CD4-positive, alpha-beta T cell treated with Interleukin-1 beta for 1 hour (primary cell): ENCODE measurements at regions not wholly inside any gene's neighbourhood (a gene's known extent, or its start where the extent isn't known, plus 50 kb on each side); places are given as distances from the start of the nearest gene placed in this dataset.

ENCODE experiments used
- DNase-seq, 2 donors: peaks; one replicate each; pipeline ENCODE4 v3.0.0-alpha.2; 2020 to 2022

DNA sequence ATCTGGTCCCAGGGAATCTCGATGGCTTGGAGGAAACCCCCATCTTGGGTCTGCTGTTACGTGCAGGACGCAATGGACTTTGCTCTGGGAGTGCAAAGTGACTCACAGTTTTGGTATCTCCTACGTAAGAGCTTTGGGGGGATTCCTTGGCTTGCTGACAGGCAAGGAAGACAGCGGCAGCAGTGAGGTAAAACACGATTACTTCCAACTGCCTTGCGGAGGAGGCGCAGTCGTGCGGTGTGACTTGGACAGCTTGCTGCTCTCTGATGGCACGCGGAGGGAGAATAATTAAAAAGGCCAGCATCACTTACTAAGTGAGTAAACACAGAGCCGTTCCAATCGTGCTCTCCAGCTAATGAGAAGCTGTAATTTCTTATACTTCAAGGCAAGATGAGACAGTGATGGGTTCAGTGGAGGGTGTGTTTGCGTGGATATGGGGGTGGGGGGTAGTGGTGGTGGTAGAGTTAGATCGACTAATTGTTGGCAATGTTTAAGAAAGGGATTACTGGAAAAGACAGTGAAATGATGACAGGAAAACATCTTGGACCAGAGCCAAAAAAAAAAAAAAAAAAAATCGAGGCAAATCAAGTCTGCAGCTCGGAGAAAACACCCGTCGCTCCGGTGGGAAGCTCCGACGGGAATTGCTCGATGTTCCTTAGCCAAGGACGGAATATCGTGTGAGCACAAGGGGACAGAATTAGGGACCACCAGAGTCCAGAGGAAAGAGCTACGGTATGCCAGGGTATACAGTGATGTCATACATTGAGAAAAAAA, 184.8 kb upstream of the ZFHX3 start:
- no peak for DNase-seq

DNA sequence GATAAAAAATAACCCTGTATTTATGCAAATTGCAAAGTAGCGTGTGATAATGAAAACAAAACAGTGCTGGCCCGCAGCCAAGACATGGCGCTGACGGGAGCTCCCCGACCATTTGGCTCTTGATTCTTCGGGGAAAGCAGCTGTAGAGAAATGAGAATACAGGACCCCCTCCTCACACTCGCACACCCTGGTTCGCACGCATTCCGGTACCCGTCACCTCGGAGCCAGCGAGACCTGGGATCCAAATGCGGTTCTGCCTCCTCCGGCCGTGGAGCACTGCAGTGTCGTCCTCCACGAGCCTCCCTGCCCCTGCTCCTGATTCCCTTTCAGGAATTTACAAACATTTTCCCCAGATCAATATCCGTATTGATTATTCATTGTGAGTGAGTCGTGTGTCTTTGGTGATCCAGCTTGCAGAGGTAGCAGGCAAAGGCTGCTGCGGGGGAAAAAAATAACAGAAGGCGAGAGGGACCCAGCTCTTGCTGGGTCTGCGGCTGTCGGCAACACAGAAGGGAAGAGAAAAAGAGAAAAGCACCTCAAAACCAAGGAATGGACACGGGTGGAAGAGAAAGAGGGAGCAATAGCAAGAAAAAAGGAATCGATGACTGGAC, 184.1 kb upstream of the ZFHX3 start:
- no peak for DNase-seq

DNA sequence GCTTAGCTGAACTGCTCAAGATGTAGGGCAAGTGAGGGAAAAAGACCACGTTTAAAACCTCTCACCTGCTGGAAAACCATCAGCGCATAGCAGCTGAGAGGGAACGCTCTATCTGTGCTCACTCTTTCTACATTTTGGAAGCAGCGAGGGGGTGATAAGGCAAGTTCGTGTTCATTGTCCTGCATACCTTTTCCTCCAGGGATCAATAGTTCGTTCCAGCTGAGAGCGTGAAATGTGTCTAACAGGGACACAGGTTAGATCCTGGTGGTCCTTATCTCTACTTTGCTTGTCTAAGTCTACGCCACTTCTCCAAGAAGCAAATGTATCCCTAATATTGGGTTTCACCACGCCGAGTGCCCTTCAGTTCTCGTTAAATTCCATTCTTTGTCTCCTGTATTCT, 183.5 kb upstream of the ZFHX3 start:
- no peak for DNase-seq

- no peak for DNase-seq
Observed at GRCh38 chr16:73230651-73231050, 182.7 kb upstream of the ZFHX3 start.

- no peak for DNase-seq
Observed at GRCh38 chr16:73228649-73229048, 180.7 kb upstream of the ZFHX3 start.

GRCh38 chr16:73226675-73227074, 178.7 kb upstream of the ZFHX3 start:
- DNase-seq, result no peak

DNA sequence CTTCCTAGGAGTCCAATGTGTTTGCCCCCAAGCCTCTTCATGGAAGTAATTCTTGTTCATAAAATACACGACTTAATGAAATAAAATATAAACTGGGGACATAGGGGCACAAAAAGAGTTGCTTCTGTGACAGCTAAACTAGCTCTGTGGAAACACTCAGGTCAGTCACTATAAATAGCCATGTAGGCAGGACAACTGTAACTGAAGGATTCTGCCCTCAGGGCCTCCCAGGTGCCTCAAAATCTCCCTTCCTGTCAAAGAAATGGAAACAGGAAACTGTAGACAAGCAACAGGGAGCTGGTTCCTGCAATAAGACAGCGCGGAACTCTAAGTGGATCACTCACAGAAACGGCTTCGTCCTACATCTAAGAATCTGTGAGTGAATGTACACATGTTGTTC, 178.1 kb upstream of the ZFHX3 start:
- DNase-seq, result no peak

- no peak for DNase-seq
Observed at GRCh38 chr16:73220836-73221235, 172.9 kb upstream of the ZFHX3 start.

DNA sequence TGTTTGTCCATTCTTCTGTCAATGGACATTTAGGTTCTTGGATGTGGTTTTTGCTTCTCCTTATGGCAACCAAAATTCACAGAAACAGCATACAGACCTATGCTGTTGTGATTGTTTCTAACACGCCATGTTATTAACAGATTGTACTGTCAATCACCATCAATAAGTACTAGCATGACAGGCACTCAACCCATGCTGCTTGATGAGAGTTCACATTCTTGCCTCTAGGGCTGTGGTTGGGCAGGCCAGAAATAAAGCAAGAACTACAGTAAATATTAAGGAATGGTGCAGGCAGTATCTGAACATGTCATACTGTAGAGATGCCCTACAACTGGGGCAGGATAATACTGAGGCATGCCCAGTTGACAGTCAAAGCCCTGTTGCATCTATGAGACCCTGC, 171.2 kb upstream of the ZFHX3 start:
- no peak for DNase-seq

GRCh38 chr16:73217654-73218053, 169.7 kb upstream of the ZFHX3 start:
- DNase-seq, result no peak

DNA sequence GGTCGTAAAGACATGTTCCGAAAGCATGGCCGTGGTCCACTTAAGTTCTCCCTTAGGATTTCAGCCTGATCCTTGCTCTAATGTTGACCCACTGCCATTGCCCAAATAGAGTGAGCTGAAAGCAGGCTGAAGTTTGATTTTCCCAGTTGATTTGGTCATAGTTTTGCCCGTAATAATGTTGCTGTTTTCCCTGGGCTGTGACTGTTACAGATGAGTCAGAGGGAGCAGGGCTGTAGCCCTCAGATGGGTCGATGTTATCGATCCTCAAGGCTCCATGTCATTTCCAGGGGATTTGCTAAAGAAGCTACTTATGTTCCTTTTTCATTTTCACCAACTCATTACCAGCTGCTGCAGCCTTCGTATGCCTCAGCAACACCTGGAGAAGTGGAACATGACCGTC, 169.0 kb upstream of the ZFHX3 start:
- DNase-seq, result no peak

DNA sequence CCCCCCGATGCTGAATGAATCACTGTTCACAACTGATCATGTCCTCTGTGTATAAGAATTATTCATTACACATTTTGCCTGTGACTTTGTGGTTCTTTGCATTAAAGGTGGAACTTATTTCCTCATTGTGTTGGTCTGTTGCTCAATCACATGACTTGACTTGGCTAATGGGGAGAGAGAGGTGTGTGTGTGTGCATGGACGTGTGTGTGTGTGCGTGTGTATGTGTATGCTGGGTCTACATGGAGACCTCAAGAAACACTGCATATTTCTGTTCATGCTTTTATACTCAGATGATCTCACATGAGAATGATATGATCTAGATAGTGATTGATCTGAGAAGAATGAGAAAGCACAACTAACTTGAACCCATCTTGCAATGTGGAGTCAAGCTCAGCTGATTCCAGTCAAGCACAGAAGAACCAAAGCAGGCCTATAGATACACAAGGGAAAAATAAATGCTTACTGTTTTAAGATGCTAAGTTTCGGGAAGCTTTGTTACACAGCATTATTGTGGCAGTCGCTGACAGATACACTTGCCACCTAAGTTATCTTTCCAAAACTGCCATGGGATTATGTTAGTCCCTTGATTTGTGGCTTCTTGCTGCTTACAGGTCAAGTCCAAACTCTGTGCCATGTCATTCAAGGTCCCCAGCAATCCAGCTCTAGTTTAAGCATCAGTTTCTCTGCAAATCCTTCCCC, 167.9 kb upstream of the ZFHX3 start:
- DNase-seq, result no peak

DNA sequence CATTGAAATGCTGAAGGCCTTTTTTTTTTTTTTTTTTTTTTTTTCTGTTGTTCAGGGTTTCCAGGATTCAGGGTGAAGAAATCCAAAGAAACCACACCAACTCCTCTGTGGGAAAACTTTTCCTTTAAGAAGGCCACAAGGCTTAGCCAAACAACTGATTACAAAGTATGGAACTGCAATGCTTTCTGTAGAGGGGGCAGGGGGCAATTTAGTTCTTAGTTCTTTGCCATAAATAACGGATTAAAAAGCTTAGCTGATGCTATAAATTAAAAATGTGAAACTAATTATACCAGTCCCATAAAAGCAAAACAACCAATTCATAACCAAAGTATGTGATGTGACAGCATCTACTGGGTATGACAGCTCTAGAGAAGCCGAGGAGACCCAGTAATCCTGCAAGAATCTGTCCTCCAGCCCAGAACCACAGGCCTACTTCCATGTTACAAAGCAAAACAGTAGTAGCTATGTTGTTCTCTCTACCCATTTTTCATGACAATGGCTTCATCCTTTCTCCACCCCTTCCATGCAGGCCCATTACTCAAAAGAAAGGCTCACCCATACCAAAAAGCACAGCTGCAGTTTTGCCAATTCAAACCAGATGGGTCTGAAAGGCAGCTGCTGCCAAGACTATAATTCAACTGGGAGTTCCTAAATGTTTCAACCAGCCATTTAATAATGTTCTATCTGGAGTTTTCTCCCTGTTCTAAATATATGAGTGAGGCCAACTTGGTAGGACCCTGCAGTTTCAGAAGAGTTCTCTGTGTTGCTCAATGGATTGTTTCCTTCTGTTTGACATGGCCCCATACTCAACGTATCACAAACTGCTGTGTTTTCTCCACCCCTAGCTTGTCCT, 167.1 kb upstream of the ZFHX3 start:
- no peak for DNase-seq

- DNase-seq, result no peak
Observed at GRCh38 chr16:73213732-73214455, 166.0 kb upstream of the ZFHX3 start.

DNA sequence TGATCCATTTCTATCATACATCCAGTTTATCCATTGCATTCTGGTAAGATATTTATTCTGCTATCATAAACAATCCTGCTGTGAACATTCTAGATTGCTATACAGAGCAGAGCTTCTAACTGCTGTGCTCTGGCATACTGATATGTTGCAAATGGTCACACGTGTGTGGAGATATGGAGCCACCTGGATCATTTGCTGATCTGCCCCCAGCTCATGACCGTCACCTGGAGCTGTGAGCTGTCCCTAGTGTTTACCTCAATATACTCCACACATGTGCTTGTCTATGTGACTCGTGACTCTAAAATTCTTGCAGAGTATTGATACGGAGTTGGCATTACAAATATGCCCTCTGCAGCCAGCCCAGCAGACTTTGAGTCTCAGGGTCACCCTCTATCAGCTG, 164.5 kb upstream of the ZFHX3 start:
- no peak for DNase-seq

GRCh38 chr16:73210686-73211085, 162.8 kb upstream of the ZFHX3 start:
- no peak for DNase-seq

- no peak for DNase-seq
Observed at GRCh38 chr16:73210084-73210483, 162.2 kb upstream of the ZFHX3 start.

GRCh38 chr16:73209190-73209589, 161.3 kb upstream of the ZFHX3 start:
- no peak for DNase-seq

DNA sequence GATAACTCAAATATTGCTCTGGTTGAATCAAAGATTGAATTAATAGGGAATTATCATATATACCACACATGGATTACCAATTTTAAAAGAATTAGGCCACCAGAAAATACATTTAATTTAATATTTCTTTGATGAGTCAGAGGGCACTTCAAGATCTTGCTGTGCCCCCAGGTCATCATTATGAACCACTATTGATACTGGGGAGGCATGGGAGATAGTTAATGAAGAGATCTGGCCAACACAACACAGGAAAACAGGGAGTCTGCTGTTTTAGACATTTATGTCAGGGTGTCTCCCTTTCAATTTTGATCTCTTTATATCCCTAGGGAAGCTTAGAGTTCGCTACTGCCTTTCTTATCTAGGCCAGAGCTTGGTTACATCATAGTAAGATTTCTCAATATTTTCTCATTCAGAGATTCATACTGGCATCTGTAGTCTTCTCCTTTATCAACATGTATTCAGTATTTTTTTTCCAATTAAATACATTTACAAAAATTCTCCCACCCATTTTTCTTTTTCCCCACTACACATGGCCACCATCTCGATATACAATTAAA, 158.3 kb upstream of the ZFHX3 start:
- no peak for DNase-seq

- DNase-seq, result no peak
Observed at GRCh38 chr16:73205153-73205886, 157.4 kb upstream of the ZFHX3 start.

GRCh38 chr16:73204359-73205152, 156.6 kb upstream of the ZFHX3 start:
- no peak for DNase-seq
